GM12874 (cell line): ENCODE measurements at regions not wholly inside any gene's neighbourhood (a gene's known extent, or its start where the extent isn't known, plus 50 kb on each side); places are given as distances from the start of the nearest gene placed in this dataset.

Source experiments
- TF ChIP-seq, protein P1 (sequence below): IDR thresholded peaks from 2 replicates; pipeline ENCODE4 v1.5.1; 2011; ENCODE audit warnings: low read depth, mild to moderate bottlenecking, control low read depth, low read length, moderate library complexity; ENCODE audit not compliant: insufficient read depth

DNA sequence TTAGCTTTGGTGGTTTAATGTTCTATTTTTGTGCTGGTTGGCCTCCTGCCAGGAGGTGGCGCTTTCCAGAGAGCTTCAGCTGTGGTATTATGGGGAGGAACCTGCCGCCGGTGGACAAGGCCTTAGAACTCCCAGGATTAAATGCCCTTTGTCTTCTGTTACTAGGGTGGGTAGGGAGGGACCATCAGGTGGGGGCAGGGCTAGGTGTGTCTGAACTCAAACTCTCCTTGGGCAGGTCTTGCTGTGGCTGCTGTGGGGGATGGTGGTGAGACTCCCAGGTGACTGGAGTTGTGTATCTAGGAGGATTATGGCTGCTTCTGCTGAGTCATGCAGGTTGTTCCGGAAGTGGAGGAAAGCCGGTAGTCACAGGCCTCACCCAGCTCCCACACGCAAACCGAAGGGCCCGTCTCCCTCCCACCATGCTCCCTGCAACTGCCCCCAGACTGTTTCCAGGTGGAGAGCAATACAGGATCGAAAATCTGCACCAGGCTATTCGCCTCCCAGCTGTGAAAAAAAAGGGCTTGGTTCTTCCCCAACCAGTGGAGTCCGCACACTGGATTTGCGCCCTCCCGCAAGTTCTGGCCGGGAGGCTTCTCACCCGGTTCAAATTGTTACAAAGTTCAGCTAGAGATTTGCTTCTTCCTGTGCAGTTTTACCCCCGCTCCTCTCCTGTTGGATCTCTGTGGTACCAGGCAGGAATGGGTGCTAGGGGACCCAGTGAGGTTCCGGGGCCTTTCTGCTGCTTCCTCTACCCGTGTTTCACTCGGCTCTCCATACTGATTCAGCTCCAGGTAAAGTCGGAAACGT is 220.5 kb downstream of the CENPF start:
- TF ChIP-seq, protein P1, sequence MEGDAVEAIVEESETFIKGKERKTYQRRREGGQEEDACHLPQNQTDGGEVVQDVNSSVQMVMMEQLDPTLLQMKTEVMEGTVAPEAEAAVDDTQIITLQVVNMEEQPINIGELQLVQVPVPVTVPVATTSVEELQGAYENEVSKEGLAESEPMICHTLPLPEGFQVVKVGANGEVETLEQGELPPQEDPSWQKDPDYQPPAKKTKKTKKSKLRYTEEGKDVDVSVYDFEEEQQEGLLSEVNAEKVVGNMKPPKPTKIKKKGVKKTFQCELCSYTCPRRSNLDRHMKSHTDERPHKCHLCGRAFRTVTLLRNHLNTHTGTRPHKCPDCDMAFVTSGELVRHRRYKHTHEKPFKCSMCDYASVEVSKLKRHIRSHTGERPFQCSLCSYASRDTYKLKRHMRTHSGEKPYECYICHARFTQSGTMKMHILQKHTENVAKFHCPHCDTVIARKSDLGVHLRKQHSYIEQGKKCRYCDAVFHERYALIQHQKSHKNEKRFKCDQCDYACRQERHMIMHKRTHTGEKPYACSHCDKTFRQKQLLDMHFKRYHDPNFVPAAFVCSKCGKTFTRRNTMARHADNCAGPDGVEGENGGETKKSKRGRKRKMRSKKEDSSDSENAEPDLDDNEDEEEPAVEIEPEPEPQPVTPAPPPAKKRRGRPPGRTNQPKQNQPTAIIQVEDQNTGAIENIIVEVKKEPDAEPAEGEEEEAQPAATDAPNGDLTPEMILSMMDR: peak; percentile 42

GRCh38 chr1:214824763-214825162 is 221.8 kb downstream of the CENPF start:
- TF ChIP-seq, protein P1: no peak

DNA sequence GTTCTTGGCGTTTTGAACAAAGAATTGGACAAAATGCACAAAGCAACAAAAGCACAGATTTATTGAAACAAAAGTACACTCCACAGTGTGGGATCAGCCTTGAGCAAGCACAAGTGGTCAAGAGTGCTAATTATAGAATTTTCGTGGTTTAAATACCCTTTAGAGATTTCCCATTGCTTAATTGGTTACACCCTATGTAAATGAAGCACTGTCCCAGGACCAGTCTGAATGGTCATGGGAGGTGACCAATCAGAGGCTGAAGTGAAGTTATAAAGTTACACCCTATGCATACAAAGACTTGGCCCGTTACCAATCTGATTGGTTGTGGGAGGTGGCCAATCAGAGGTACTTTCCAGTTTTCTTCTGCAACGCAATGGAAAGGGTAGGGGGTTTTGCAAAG is 223.6 kb downstream of the CENPF start:
- TF ChIP-seq, protein P1: no peak

DNA sequence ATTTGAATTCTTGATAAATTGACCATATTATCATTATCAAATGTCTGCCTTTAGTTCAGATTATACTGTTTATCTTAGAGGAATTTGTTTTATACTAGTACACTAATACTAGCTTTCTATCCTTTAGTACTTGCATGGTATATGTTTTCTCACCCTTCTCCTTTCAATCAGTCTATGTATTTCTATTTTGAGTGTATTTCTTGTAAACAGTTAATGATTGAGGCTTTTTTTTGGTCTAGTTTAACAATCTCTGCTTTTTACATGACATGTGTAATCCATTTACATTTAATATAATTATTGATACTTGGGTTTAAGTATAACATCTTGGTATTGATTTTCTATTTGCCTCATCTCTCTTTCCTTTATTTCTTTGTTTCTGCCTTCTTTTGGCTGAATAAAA is 224.9 kb downstream of the CENPF start:
- TF ChIP-seq, protein P1: no peak

DNA sequence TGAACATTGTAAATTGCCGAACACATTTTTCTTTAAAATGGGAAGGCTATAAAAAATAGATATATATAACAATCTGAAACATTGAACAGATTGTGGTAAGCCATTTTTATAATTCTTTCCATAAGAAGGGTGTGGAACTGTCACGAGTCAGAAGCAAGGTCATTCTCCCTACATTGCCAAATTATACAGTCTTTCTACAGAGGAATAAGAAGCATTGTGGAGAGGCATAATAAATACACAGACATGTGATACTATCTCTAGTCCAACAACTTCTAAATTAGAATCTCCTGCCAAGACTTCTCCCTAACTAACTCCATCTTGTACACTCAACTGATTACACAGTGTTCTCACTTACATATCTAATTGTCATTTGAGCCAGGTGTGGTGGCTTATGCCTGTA is 227.9 kb downstream of the CENPF start:
- TF ChIP-seq, protein P1: no peak

DNA sequence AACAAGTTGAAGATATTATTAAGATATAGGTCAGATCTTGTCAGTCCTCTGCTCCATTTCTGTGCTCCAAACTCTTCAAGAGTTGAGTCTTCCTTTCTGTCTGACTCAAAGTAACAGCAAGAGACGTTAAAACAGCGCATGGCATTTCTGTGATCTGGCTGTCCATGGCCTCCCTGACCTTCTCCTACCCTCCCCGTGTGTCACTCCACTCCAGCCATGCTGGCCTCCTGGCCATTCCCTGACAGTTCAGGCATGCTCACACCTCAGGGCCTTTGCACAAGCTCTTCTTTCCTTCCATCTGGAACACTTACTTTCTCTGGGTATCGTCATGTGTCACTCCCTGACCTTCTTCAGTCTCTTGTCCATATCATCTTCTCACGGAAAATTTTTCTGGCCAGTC is 229.0 kb downstream of the CENPF start:
- TF ChIP-seq, protein P1: no peak

- TF ChIP-seq, protein P1: no peak
Measured at GRCh38 chr1:214833178-214833756, 230.3 kb downstream of the CENPF start.
